SK-N-MC (cell line): ENCODE measurements at regions not wholly inside any gene's neighbourhood (a gene's known extent, or its start where the extent isn't known, plus 50 kb on each side); places are given as distances from the start of the nearest gene placed in this dataset.

ENCODE experiments used
- DNase-seq: peaks from one replicate; pipeline ENCODE4 v3.0.0-alpha.2; 2011; ENCODE audit warnings: low read depth, low spot score
- H3K27ac ChIP-seq: fragments of 200-600 bp; sonication (generic); 2 replicates; pipeline ENCODE4 v1.5.1; 2016; ENCODE audit warnings: mixed run types
- H3K36me3 ChIP-seq: fragments of 200-600 bp; sonication (generic); 2 replicates; pipeline ENCODE4 v1.6.1; 2017; ENCODE audit warnings: antibody characterized with exemption, low read length, mixed read lengths; ENCODE audit not compliant: insufficient read depth
- H3K4me3 ChIP-seq: fragments of 200-600 bp; sonication (generic); 2 replicates; pipeline ENCODE4 v1.5.1; 2016
- H3K9ac ChIP-seq: fragments of 200-600 bp; sonication (generic); 2 replicates; pipeline ENCODE4 v1.8.0; 2017; ENCODE audit warnings: mixed run types, mixed read lengths; ENCODE audit not compliant: insufficient read length
- H3K9me3 ChIP-seq: fragments of 200-600 bp; sonication (generic); 2 replicates; pipeline ENCODE4 v1.6.1; 2017; ENCODE audit warnings: low read depth, mild to moderate bottlenecking, antibody characterized with exemption, low read length, moderate library complexity, mixed read lengths
- EZH2 ChIP-seq: fragments of 200-600 bp; sonication (generic); IDR thresholded peaks from one replicate; pipeline ENCODE4 v1.6.1; 2017; ENCODE audit warnings: antibody characterized with exemption
- FOXP2 ChIP-seq: optimal IDR thresholded peaks from 2 replicates; pipeline ENCODE3; 2011; ENCODE audit warnings: mild to moderate bottlenecking, moderate library complexity; ENCODE audit not compliant: insufficient read depth; ENCODE audit errors: extremely low read length, control extremely low read depth
- POLR2AphosphoS5 ChIP-seq: IDR thresholded peaks from 2 replicates; pipeline ENCODE4 v1.6.1; 2012; ENCODE audit warnings: mild to moderate bottlenecking, low read depth, low read length, borderline replicate concordance

- no peaks in the 10 kb centered on the region for H3K36me3 ChIP-seq
- no peak overlapping the region for H3K9ac ChIP-seq
- no peak overlapping the region for H3K4me3 ChIP-seq
- no peaks in the 10 kb centered on the region for H3K9me3 ChIP-seq
- H3K27ac ChIP-seq = no peak overlapping the region
- DNase-seq = no peak
- TF ChIP-seq EZH2 (no peak), FOXP2 (no peak), POLR2AphosphoS5 (no peak)
Observed at GRCh38 chr12:28650906-28651305, 460.6 kb downstream of the CCDC91 start.

GRCh38 chr12:28652239-28652638, 462.0 kb downstream of the CCDC91 start:
- no peak overlapping the region for H3K9ac ChIP-seq
- H3K36me3 ChIP-seq = no peaks in the 10 kb centered on the region
- no peaks in the 10 kb centered on the region for H3K9me3 ChIP-seq
- no peak for DNase-seq
- H3K4me3 ChIP-seq = no peak overlapping the region
- no peak overlapping the region for H3K27ac ChIP-seq
- TF ChIP-seq POLR2AphosphoS5 (no peak), EZH2 (no peak), FOXP2 (no peak)

- no peak overlapping the region for H3K9ac ChIP-seq
- H3K4me3 ChIP-seq = no peak overlapping the region
- no peak for DNase-seq
- H3K27ac ChIP-seq = no peak overlapping the region
- H3K36me3 ChIP-seq = no peaks in the 10 kb centered on the region
- H3K9me3 ChIP-seq = no peaks in the 10 kb centered on the region
- TF ChIP-seq EZH2 = no peak
- TF ChIP-seq FOXP2 = no peak
- TF ChIP-seq POLR2AphosphoS5 = no peak
Observed at GRCh38 chr12:28681980-28682379, 467.1 kb upstream of the FAR2 start.

GRCh38 chr12:28683366-28683765, 465.7 kb upstream of the FAR2 start:
- Histone ChIP-seq H3K9ac (peak overlapping the region; percentile 19), H3K9me3 (no peaks in the 10 kb centered on the region), H3K36me3 (no peaks in the 10 kb centered on the region), H3K27ac (peak overlapping the region; percentile 82), H3K4me3 (peak overlapping the region; percentile 45; the same call in 1 of the 2 replicates)
- no peak for TF ChIP-seq POLR2AphosphoS5
- no peak for TF ChIP-seq EZH2
- no peak for TF ChIP-seq FOXP2
- peak; percentile 18 for DNase-seq

- TF ChIP-seq FOXP2 (no peak), POLR2AphosphoS5 (no peak), EZH2 (no peak)
- no peak for DNase-seq
- Histone ChIP-seq H3K27ac (no peak overlapping the region), H3K9me3 (no peaks in the 10 kb centered on the region), H3K9ac (no peak overlapping the region), H3K36me3 (no peaks in the 10 kb centered on the region), H3K4me3 (no peak overlapping the region)
Observed at GRCh38 chr12:28689398-28690175, 459.5 kb upstream of the FAR2 start.

GRCh38 chr12:28693565-28694219, 455.4 kb upstream of the FAR2 start:
- TF ChIP-seq FOXP2 (no peak), EZH2 (no peak), POLR2AphosphoS5 (no peak)
- H3K4me3 ChIP-seq = no peak overlapping the region
- DNase-seq = no peak
- H3K27ac ChIP-seq = no peak overlapping the region
- no peaks in the 10 kb centered on the region for H3K36me3 ChIP-seq
- H3K9ac ChIP-seq = no peak overlapping the region
- no peaks in the 10 kb centered on the region for H3K9me3 ChIP-seq

- no peak overlapping the region for H3K9ac ChIP-seq
Observed at GRCh38 chr12:28698553-28698952, 450.5 kb upstream of the FAR2 start.

GRCh38 chr12:28699029-28699428, 450.0 kb upstream of the FAR2 start:
- TF ChIP-seq EZH2 (no peak), POLR2AphosphoS5 (no peak), FOXP2 (no peak)

More at GRCh38 chr12:28698553-28698952, 450.5 kb upstream of the FAR2 start:
- Histone ChIP-seq H3K27ac (no peak overlapping the region), H3K9me3 (no peaks in the 10 kb centered on the region; the same call in 1 of the 2 replicates), H3K36me3 (no peaks in the 10 kb centered on the region), H3K4me3 (no peak overlapping the region)
- no peak for DNase-seq
- TF ChIP-seq POLR2AphosphoS5 (no peak), EZH2 (no peak), FOXP2 (no peak)

GRCh38 chr12:28700161-28700560, 448.9 kb upstream of the FAR2 start:
- DNase-seq = no peak
- Histone ChIP-seq H3K9ac (no peak overlapping the region), H3K4me3 (no peak overlapping the region), H3K9me3 (no peaks in the 10 kb centered on the region; the same call in 1 of the 2 replicates), H3K27ac (no peak overlapping the region), H3K36me3 (no peaks in the 10 kb centered on the region)
- TF ChIP-seq EZH2 = no peak
- no peak for TF ChIP-seq FOXP2
- no peak for TF ChIP-seq POLR2AphosphoS5

More at GRCh38 chr12:28699029-28699428, 450.0 kb upstream of the FAR2 start:
- Histone ChIP-seq H3K27ac (no peak overlapping the region), H3K4me3 (no peak overlapping the region), H3K9ac (no peak overlapping the region), H3K9me3 (no peaks in the 10 kb centered on the region; the same call in 1 of the 2 replicates), H3K36me3 (no peaks in the 10 kb centered on the region)
- DNase-seq = no peak
